T-helper 2 cell treated with Interferon-gamma antibody and Interleukin-4, amounts not matched to agents 5 μg/mL and 100 μg/mL, for 36 hours (primary cell): ENCODE measurements at regions not wholly inside any gene's neighbourhood (a gene's known extent, or its start where the extent isn't known, plus 50 kb on each side); places are given as distances from the start of the nearest gene placed in this dataset.
"Not testable (repeated sequence)": the region's sequence is repeated elsewhere in the genome, so short reads cannot be mapped to it uniquely, and the experiment has no call there.

Experiments
- DNase-seq: peaks from one replicate; pipeline ENCODE4 v3.0.0; 2021; ENCODE audit warnings: low spot score
- H3K27ac Mint-ChIP-seq: one replicate; pipeline ENCODE4 v1.8.0; 2021; ENCODE audit warnings: mild to moderate bottlenecking, mixed read lengths
- H3K27me3 Mint-ChIP-seq: one replicate; pipeline ENCODE4 v1.8.0; 2021; ENCODE audit warnings: low read depth, mixed read lengths
- H3K36me3 Mint-ChIP-seq: one replicate; pipeline ENCODE4 v1.8.0; 2021; ENCODE audit warnings: low read depth, mixed read lengths
- H3K4me1 Mint-ChIP-seq: one replicate; pipeline ENCODE4 v1.8.0; 2021; ENCODE audit warnings: low read depth, mixed read lengths
- H3K4me3 Mint-ChIP-seq: one replicate; pipeline ENCODE4 v1.8.0; 2022; ENCODE audit warnings: mild to moderate bottlenecking, moderate library complexity, mixed read lengths
- H3K9me3 Mint-ChIP-seq: one replicate; pipeline ENCODE4 v1.8.0; 2021; ENCODE audit warnings: mixed read lengths

GRCh38 chr5:118486647-118487225 is 501.6 kb downstream of the DTWD2 start:
- Mint-ChIP-seq H3K9me3 (no peaks in the 10 kb centered on the region), H3K4me1 (no peaks in the 10 kb centered on the region), H3K27ac (no peak overlapping the region), H3K4me3 (no peak overlapping the region), H3K27me3 (no peaks in the 10 kb centered on the region), H3K36me3 (no peaks in the 10 kb centered on the region)
- DNase-seq: no peak

GRCh38 chr5:118479285-118479684 is 509.1 kb downstream of the DTWD2 start:
- DNase-seq: no peak
- no peak overlapping the region for H3K27ac Mint-ChIP-seq
- H3K27me3 Mint-ChIP-seq: no peaks in the 10 kb centered on the region
- no peak overlapping the region for H3K4me3 Mint-ChIP-seq
- H3K36me3 Mint-ChIP-seq: no peaks in the 10 kb centered on the region
- H3K9me3 Mint-ChIP-seq: no peaks in the 10 kb centered on the region
- no peaks in the 10 kb centered on the region for H3K4me1 Mint-ChIP-seq

- H3K27ac Mint-ChIP-seq: no peak overlapping the region
- H3K27me3 Mint-ChIP-seq: no peaks in the 10 kb centered on the region
- DNase-seq: no peak
- no peaks in the 10 kb centered on the region for H3K4me1 Mint-ChIP-seq
- no peak overlapping the region for H3K4me3 Mint-ChIP-seq
- H3K36me3 Mint-ChIP-seq: no peaks in the 10 kb centered on the region
- no peaks in the 10 kb centered on the region for H3K9me3 Mint-ChIP-seq
Observed at GRCh38 chr5:118478852-118479251, 509.5 kb downstream of the DTWD2 start.

GRCh38 chr5:118468085-118468484 is 520.3 kb downstream of the DTWD2 start:
- H3K4me1 Mint-ChIP-seq: no peaks in the 10 kb centered on the region
- H3K4me3 Mint-ChIP-seq: no peak overlapping the region
- no peaks in the 10 kb centered on the region for H3K27me3 Mint-ChIP-seq
- no peaks in the 10 kb centered on the region for H3K36me3 Mint-ChIP-seq
- no peak overlapping the region for H3K27ac Mint-ChIP-seq
- no peak for DNase-seq
- no peaks in the 10 kb centered on the region for H3K9me3 Mint-ChIP-seq

GRCh38 chr5:118467103-118467502 is 521.2 kb downstream of the DTWD2 start:
- H3K27ac Mint-ChIP-seq: no peak overlapping the region
- H3K4me1 Mint-ChIP-seq: no peaks in the 10 kb centered on the region
- no peaks in the 10 kb centered on the region for H3K9me3 Mint-ChIP-seq
- no peaks in the 10 kb centered on the region for H3K36me3 Mint-ChIP-seq
- H3K27me3 Mint-ChIP-seq: no peaks in the 10 kb centered on the region
- no peak overlapping the region for H3K4me3 Mint-ChIP-seq
- DNase-seq: no peak

GRCh38 chr5:118466418-118466817 is 521.9 kb downstream of the DTWD2 start:
- no peak overlapping the region for H3K4me3 Mint-ChIP-seq
- no peak for DNase-seq
- H3K27ac Mint-ChIP-seq: no peak overlapping the region
- no peaks in the 10 kb centered on the region for H3K9me3 Mint-ChIP-seq
- no peaks in the 10 kb centered on the region for H3K4me1 Mint-ChIP-seq
- no peaks in the 10 kb centered on the region for H3K27me3 Mint-ChIP-seq
- H3K36me3 Mint-ChIP-seq: no peaks in the 10 kb centered on the region

GRCh38 chr5:118462276-118462675 is 526.1 kb downstream of the DTWD2 start:
- not testable (repeated sequence) for H3K9me3 Mint-ChIP-seq, DNase-seq, H3K27me3 Mint-ChIP-seq, H3K4me1 Mint-ChIP-seq, H3K27ac Mint-ChIP-seq, H3K36me3 Mint-ChIP-seq, H3K4me3 Mint-ChIP-seq

GRCh38 chr5:118461436-118461835 is 526.9 kb downstream of the DTWD2 start:
- Mint-ChIP-seq H3K4me1 (no peaks in the 10 kb centered on the region), H3K27ac (no peak overlapping the region), H3K27me3 (no peaks in the 10 kb centered on the region), H3K4me3 (no peak overlapping the region), H3K36me3 (no peaks in the 10 kb centered on the region), H3K9me3 (no peaks in the 10 kb centered on the region)
- DNase-seq: no peak

- Mint-ChIP-seq H3K36me3 (no peaks in the 10 kb centered on the region), H3K9me3 (no peaks in the 10 kb centered on the region), H3K4me1 (no peaks in the 10 kb centered on the region), H3K4me3 (no peak overlapping the region), H3K27me3 (no peaks in the 10 kb centered on the region), H3K27ac (no peak overlapping the region)
- DNase-seq: no peak
Observed at GRCh38 chr5:118459490-118459889, 528.9 kb downstream of the DTWD2 start.

GRCh38 chr5:118456085-118456484 is 532.3 kb downstream of the DTWD2 start:
- Mint-ChIP-seq H3K4me1 (no peaks in the 10 kb centered on the region), H3K9me3 (no peaks in the 10 kb centered on the region), H3K27me3 (no peaks in the 10 kb centered on the region), H3K36me3 (no peaks in the 10 kb centered on the region), H3K4me3 (no peak overlapping the region), H3K27ac (no peak overlapping the region)
- DNase-seq: no peak

- DNase-seq: no peak
- no peak overlapping the region for H3K4me3 Mint-ChIP-seq
- H3K27me3 Mint-ChIP-seq: no peaks in the 10 kb centered on the region
- no peak overlapping the region for H3K27ac Mint-ChIP-seq
- H3K4me1 Mint-ChIP-seq: no peaks in the 10 kb centered on the region
- H3K9me3 Mint-ChIP-seq: no peaks in the 10 kb centered on the region
- no peaks in the 10 kb centered on the region for H3K36me3 Mint-ChIP-seq
Observed at GRCh38 chr5:118451697-118452247, 536.6 kb downstream of the DTWD2 start.

GRCh38 chr5:118450554-118451332 is 537.6 kb downstream of the DTWD2 start:
- no peaks in the 10 kb centered on the region for H3K4me1 Mint-ChIP-seq
- H3K9me3 Mint-ChIP-seq: no peaks in the 10 kb centered on the region
- H3K36me3 Mint-ChIP-seq: no peaks in the 10 kb centered on the region
- H3K27me3 Mint-ChIP-seq: no peaks in the 10 kb centered on the region
- H3K4me3 Mint-ChIP-seq: no peak overlapping the region
- H3K27ac Mint-ChIP-seq: no peak overlapping the region
- DNase-seq: no peak

- Mint-ChIP-seq H3K9me3 (no peaks in the 10 kb centered on the region), H3K4me3 (no peak overlapping the region), H3K27me3 (no peaks in the 10 kb centered on the region), H3K36me3 (no peaks in the 10 kb centered on the region), H3K27ac (no peak overlapping the region), H3K4me1 (no peaks in the 10 kb centered on the region)
- DNase-seq: no peak
Observed at GRCh38 chr5:118447350-118447749, 541.0 kb downstream of the DTWD2 start.

- no peak overlapping the region for H3K27ac Mint-ChIP-seq
- no peaks in the 10 kb centered on the region for H3K27me3 Mint-ChIP-seq
- DNase-seq: no peak
- H3K36me3 Mint-ChIP-seq: no peaks in the 10 kb centered on the region
- no peaks in the 10 kb centered on the region for H3K4me1 Mint-ChIP-seq
- no peak overlapping the region for H3K4me3 Mint-ChIP-seq
- no peaks in the 10 kb centered on the region for H3K9me3 Mint-ChIP-seq
Observed at GRCh38 chr5:118441956-118442355, 546.4 kb downstream of the DTWD2 start.
